Hematopoietic multipotent progenitor cell treated with erythropoietin and hydrocortisone succinate and interleukin-3 and kit ligand, for 8 days (in vitro differentiated cells): ENCODE measurements at regions not wholly inside any gene's neighbourhood (a gene's known extent, or its start where the extent isn't known, plus 50 kb on each side); places are given as distances from the start of the nearest gene placed in this dataset.
A peak's percentile ranks its signal among the peaks of the same experiment; 100 is the strongest.

Experiments
- DNase-seq: peaks from one replicate; pipeline ENCODE4 v3.0.0-alpha.2; 2015

DNA sequence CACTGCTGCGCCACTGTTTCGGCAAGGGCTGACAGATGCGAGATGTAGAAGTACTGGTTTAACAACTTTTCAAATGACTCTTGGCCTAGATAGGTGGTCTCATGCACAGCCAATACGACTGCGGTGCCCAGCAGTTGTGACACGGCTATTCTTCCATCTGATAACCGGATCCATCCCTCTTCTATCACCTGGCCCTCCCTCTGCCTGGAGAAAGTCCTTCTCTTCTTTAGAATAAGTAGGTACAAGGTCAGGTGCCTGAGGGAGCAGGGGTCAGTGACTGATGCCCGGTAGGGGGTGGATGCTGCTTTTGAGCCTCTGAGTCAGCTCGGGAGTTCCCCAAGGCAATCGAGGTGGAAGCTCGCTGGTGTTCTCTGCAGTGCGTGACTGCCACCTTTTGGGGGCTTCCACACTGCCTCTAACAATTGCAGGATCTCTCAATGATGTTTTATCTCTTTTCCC, 166.8 kb upstream of the GRIK2 start:
- DNase-seq, result peak; percentile 2

DNA sequence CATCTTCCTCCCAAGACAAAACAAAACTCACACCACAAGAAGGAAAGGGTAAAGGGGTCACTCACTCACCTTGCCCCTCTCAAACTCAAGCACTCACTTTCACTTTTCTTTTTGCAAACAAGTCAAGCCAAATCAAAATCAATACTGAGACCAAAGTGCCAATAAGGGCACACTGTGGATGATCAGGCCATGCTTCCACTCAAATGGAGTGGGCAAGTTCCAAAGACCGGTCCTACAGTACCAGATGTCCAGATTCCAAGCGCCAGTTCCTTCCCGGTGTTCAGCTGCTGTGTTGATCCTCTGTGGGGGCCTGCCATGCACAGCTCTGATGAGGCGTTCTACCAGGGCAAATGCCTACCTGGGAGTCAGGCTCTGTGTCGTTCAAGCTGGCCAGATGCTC, 162.6 kb upstream of the GRIK2 start:
- no peak for DNase-seq

DNA sequence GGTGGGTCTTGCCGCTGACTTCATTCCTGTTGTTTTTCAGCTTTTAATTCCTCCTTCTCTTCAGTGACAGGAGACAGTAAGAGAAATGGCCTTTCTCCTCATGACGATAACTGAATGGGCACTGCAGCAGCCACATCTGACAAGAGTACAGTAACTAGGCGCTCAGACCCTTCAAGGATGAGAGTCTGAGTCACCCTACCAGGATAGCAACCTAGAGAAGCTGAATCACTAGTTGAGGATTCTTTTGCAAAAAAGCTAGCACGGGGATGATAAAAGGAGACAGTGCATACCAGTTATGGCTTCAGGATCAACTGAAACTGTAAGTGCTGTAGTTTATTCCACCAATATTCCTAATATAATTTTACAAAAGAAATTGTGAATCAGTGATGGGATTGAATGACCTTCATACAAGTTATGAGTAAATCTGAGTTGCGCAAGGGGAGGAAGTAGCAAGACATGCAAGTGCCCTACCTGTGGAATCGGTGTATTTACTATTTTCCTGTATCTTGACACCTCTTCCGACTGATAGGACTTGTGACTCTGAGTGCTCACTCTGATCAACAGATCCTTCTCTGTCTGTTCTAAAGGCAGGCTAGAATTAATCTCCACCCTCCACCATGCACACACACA, 161.8 kb upstream of the GRIK2 start:
- no peak for DNase-seq

DNA sequence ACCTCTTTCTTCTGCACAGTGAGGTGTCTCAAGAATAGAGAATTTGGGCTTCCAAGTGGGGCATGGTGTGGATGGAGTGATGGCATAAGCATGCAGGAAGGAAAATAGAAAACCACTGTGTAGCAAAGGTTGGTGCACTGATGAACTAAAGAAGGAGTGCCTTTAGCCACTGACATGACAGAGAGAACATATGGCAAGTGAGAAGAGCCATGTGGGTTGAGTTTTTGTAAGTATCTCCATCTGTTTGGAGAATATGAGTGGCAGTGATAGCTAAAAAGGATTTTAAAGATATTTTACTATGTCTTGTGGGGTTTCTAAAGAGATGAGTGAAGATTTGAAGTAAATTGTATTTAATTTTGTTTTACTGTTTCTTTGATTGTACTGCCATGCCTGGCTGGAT, 160.5 kb upstream of the GRIK2 start:
- no peak for DNase-seq

DNA sequence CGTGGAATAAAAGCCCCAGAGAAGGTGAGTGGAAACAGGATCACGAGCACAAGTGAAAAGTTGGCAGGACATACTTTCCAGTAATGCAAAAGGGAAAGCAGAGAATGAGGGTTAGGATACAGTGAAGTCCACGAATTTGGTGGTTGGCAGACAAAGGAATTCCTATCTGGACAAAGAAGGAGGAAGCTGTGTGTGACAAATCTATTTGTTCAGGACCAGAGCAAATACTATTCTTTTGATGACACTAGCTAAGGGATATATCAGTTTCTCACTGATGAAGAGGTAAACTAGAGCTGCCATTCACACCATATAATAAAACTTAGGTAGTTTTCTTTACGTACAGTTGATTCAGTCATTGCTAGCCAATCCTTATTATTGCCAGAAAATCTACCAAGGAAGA, 156.8 kb upstream of the GRIK2 start:
- no peak for DNase-seq

DNA sequence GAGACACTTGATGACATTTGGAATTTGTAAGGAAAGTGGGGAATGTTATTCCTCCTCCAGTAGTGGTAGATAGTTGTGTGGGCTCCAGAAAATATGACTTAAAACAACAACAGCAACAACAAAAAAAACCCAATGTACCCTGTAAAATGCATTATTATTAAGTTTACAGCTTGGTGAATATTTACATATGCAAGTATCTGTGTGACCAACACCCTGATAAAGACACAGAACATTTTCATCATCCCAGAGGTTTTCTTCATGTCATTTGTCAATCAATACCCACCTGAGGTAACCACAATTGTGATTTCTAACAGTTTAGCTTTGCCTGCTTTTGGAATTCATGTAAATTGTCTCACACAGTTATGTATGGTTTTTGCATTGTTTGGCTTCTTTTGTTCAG, 152.1 kb upstream of the GRIK2 start:
- no peak for DNase-seq

DNA sequence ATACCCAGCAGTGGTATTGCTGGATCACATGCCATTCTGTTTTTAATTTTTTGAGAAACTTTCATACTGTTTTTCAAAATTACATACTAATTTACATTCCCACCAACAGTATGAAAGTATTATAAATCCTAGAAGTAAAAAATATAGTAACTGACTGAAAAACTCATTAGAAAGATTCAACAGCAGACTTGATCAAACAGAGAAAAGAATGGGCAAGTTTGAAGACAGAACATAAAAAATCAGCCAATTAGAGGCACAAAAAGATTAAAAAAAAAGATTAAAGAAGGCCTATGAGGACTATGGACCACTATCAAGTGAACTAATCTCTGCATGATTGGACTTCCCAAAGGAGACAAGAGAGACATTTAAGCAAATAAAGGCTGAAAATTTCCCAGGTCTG, 144.0 kb upstream of the GRIK2 start:
- DNase-seq, result no peak

DNA sequence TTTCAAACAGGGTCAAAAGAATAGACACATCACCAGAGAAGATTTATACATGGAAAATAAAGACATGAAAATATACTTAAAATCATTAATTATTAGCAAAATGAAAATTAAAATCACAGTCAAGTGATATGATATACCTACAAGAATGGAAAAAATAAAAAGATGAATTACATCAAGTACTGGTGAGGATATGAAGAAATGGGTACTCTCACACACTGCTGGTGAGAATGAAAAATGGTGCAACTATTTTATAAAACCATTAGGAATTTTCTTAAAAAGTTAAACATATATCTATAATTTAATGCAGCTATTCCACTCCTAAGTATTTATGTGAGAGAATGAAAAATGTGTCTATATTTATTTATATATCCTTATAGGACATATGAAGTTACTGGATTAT, 136.3 kb upstream of the GRIK2 start:
- no peak for DNase-seq

DNA sequence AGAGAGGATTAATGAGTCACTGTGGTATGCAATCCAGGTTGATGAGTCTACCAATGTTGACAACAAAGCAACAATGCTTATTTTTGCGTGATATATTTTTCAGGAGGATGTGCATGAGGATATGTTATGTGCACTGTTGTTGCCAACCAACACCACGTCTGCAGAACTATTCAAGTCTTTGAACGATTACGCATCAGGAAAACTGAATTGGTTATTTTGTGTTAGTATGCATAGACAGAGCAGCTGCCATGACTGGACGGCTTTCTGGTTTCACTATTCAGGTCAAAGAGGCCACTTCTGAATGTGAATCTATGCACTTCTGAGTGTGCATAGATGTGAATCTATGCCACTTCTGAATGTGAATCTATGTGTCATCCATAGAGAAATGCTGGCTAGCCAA, 134.0 kb upstream of the GRIK2 start:
- no peak for DNase-seq

DNA sequence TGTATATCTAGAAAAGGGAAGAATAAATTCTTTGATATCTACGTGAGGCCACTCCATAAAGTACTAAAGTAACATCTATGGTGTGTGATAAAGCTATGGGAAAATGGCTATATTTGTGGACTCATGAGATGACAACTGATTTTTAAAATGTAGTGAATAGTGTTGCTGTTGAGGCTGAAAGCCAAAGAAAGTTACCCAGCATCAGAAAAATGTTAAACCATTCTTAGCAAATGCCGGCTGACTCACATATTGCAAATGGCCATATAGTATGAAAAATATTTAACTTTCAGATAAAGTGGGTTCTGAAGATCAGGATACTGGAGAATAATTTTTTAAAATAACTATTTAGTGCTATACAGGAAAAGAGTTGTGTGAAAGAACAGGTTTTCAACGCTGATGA, 129.9 kb upstream of the GRIK2 start:
- no peak for DNase-seq

DNA sequence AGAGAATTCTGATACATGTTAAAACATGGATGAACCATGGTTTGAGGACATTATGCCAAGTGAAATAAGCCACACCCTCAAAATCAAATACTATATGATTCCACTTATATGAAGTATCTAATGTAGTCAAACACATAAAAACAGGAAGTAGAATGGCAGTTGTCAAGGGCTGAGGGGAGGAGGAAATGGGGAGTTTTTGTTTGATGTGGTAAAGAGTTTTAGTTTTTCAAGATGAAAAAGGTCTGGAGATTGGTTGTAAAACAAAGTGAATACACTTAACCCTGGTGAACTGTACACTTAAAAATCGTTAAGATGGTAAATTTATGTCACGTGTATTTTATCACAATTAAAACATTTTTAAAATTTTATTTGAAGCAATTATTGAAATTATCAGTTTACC, 127.4 kb upstream of the GRIK2 start:
- no peak for DNase-seq

DNA sequence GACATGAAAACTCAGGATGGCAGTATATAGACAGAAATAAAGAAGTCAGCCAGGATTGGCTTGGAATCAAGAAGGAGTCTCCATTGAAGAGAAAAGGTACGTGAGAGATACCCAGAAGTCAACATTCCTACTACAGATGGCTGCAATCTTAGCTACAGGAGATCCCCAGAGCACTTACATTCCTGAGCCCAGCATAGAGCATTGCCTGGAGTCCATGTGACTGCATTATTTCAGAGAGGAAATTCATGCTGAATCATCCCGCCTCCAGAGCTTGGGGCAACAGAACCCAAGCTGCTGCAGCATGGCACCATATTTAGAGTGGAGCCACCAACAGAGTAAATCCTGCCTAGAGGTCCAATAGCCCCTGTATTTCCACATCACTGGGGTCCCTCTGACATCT, 125.0 kb upstream of the GRIK2 start:
- no peak for DNase-seq

DNA sequence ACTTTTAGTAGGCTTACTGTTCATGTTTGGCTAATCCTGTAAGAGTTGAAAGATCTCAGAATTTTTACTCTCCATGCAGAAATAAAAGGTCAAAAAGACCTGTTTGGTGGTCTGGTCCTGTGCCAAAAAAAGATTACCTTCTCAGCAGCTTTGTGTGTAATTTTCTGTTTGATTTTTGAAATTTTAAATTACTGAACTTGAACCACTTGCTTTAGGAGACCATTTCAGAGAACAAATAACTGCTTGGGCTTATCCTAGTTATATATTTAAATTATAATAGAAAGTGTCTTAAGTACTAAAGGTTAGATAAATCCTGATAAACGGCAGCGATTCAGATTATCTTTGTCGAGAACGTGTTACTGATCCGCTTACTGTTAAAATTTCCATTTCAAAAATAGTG, 118.3 kb upstream of the GRIK2 start:
- DNase-seq, result no peak

DNA sequence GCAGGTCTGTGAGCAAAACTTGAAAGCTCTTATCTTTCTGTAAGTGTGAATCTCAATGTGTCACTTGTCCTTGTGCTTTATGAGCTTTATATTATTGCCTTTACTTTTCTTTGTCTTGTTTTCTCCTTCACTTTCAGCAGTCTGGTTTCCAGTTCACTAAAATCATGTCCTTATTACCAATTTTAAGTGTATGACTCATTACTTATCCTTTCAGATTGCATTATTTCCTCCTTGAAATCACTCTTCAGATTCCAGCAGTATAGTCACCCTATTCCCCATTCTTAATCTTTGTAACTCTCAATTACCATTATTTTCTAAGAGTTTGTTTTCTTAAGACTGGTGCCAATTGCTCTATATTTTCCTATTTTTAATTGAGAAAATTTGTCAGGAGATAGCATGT, 117.4 kb upstream of the GRIK2 start:
- DNase-seq, result no peak

DNA sequence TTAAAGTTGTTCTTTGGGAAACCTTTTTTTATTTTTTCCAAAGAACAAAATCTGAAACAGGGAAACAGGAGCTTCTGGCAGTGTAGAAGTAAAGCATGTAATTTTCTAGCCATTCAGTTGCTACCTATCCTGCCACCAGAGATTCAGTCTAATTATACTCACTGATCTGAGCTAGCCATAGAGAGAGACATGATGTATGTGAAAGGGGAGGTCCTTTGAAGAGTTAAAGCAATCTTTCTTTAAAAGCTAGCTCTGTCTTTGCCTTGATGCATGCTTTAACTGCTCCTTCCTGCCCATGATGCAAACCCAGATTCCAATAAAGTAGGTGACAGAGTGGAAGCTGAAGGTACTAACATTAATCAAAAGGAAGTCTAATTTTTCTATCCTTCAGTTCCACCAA, 114.1 kb upstream of the GRIK2 start:
- no peak for DNase-seq

DNA sequence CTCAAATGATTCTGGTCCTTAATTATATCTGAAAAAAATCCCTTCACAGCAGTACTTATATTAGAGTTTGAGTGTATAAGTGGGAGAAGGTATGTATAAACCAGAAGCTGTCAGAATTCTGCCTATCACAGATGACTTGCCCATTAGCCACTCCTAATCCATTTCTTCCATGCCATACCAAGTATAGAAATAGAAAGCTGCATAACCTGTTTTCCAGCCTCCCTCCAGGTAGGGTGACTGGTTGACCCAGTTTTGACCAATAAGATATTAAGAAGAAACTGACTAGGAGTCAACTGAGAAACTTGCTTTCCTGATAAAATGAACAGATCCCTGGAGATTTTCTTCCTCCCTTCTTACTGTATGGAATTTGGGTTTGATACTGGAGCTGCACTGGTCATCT, 112.2 kb upstream of the GRIK2 start:
- DNase-seq, result no peak

DNA sequence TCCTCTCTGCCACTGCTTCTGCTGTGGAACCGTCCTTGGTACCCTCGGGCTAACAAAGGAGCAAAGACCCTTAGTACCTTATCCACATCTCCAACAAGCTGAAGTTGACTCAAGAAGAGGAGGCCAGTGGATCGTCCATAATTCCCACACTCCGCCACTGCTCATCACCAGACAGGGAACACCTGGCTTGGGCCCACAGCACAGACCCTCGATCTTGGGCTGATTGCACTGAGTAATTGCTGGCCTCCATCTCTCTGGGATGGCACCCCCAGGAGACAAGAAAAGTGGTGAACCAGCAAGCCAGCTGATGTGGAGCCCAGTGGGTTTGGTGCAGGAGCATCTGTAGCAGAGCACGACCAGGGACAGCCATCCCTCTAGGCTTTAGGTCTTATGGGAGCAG, 109.4 kb upstream of the GRIK2 start:
- no peak for DNase-seq

DNA sequence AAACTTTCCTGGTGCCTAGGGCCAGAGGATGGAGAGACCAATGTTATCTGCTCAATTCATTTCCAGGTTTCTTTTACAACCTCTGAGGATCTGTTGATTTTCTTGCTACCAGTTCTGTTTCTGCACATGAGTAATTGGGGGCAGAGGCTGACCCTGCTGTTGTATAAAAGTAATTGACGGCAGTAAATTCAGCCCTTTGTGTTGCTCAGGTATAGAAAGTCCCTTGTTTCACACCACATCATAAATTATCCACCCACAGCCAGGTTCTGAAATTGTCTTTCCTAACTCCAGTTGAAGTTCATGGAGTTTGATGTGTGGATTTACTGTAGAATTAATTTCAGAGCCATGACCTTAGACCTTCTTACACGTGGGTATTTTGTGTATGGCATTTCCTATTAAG, 107.4 kb upstream of the GRIK2 start:
- DNase-seq, result no peak

DNA sequence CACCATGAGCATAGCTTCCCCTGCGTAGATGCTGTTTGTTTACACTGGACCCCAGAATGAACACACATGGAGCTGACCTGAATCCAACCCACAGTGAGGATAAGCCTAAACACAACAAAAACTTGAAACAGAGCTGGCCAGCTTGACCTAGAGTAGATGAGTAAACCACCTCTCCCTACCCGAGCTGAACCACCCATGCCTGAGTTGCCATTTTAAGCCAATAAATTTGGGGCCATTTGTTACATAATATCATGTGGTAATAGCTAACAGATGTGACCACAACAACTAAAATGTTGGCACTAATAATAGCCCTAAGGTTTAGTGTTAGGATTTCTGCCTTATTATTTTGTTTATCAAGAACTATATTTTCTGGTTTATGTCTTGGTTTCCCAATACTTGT, 103.2 kb upstream of the GRIK2 start:
- no peak for DNase-seq

DNA sequence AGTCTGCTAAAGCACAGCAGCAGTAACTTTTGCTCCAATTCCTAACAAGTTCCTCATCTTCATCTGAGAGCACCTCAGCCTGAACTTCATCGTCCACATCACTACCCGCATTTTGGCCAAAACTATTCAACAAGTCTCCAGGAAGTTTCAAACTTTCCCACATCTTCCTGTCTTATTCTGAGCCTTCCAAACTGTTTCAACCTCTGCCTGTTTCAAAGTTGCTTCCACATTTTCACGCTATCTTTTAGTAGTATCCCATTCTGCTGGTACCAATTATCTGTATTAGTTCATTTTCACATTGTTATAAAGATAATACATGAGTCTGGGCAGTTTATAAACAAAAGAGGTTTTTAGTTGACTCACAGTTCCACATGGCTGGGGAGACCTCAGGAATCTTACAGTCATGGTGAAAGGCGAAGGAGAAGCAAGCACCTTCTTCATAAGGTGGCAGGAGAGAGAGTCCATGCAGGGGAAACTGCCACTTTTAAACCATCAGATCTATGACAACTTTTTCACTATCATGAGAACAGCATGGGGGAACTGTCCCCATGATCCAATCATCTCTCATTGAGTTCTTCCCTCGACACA, 99.4 kb upstream of the GRIK2 start:
- DNase-seq, result no peak

DNA sequence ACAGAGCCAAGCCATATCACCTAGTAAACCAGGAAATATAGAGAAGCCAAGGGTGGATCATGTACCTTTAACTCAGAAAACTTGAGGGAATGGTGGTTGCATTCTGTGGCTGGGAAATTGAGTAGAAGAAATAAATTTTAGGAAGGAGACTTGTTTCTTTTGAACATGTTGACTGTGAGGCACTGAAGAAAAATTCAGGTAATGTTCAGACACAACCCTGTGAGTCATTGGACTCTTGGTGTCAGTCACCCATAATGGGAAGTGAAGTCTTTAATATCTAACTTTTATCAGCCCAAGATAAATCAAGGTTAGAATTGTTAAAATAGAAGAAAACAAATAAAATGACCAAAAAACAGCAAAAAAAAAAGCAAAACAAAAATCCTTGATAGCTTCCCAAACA, 98.8 kb upstream of the GRIK2 start:
- no peak for DNase-seq

DNA sequence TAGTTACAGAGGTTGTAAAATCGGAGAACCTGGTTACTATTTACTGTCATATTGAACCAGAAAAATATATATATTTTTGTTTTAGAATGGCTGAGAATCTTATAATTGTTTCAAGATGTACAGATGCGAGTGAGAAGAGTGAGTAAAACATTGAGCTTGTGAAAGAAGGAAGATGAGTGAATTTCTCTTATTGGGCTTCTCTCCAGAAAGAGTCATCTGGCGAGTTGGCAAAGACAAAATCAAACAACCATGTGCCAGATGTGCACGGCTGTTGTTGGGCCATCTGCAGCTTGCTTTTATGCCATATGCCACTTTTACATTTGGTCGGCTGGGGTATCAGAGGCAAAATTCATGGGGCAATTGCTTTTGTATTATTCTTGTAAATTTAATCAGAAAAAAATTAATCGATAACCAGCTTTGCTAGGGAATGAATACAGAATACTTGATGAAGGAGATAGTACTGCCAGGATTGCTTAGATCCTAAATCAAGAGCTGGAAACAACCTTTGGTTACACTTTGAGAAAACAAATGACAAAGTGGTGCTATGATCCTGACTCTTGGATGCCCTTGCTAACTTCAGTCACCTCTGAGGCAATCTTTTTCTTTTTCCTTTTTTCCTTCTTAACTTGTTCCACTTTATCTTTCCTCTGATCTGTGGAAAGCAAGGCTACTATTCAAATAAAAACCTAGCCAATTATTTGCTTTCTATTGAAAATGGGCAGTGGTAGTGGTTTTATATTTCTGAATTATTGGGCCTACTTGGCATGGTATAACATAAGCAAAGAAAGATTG, 97.1 kb upstream of the GRIK2 start:
- DNase-seq, result no peak

DNA sequence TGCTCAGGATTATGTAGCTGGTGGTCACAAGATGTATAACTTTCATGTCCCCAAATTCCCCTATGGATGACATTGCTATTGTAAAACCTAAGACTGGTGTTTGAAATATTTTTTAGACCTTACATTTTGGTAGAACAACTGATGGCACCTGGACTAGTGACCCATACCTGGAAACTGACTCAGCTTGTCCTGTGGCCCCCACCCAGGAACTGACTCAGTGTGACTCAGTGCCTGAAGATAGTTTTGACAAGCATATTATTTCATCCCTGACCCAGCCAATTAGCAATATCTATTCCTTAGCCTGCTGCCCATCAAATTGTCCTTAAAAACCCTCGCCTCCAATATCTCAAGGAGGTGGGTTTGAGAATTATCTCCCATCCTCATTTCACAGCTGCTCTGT, 90.9 kb upstream of the GRIK2 start:
- DNase-seq, result no peak

DNA sequence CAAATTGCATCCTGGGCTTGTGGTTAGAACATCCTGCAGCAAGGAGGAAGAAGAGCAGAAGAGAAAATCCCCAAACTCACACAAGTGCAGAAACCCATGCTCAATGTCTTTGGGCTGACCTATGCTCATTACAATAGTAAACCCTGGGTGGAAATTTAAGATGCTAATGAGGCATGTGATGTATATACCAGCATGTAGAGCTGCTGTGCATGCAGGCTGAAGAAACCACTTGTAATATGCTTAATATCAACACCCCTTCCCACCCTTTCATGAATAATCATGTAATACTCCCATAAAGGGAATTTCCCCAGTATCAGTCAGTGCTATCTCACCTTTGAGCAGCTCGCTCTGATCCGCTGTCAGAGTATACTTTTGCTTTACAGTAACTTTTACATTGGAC, 90.0 kb upstream of the GRIK2 start:
- no peak for DNase-seq

DNA sequence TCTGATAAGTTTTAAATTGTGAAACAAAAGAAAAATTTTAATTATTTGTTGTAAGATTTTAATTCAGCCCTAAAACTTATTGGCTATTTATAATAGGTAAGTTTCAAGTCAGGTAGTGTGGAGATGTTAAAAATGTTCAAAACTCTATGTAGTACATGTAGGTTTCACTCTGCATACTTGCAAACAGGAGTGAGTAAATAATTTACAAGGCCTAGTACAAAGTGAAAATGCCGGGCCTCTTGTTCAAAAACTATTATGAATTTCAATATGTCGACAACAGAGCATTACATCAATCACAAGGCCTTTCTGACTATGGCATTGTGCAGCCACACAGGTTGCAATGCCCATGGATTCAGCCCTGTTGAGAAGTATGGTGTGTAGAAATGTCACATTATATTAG, 80.9 kb upstream of the GRIK2 start:
- no peak for DNase-seq
